ENCODE measurements at regions not wholly inside any gene's neighbourhood (a gene's known extent, or its start where the extent isn't known, plus 50 kb on each side); places are given as distances from the start of the nearest gene placed in this dataset.

GRCh38 chr11:127115844-127116243 is 115.3 kb upstream of the KIRREL3 start:
- no peak for TF ChIP-seq CTCF (IDR thresholded peaks at IDR 0.05)
- no peak for TF ChIP-seq POLR2A (IDR thresholded peaks at IDR 0.05)

Data from uterus (tissue), 2 donors.